Kidney (tissue), 13 donors: ENCODE measurements at regions not wholly inside any gene's neighbourhood (a gene's known extent, or its start where the extent isn't known, plus 50 kb on each side); places are given as distances from the start of the nearest gene placed in this dataset.

Experiments used
- DNase-seq, 5 donors: peaks; one replicate each; pipeline ENCODE4 v3.0.0-alpha.2; 2013 to 2020
- FAIRE-seq: peaks from 2 replicates; lab custom pipeline; 2012; peaks lifted over from hg19 to GRCh38; lab: Jason Lieb, UNC
- H3K27ac ChIP-seq, 2 donors: one replicate each; pipeline ENCODE4 v1.7.0; 2013; ENCODE audit warnings: low read depth in 2 of 2, low read length in 2 of 2, inconsistent platforms in 1 of 2
- H3K27me3 ChIP-seq: one replicate; pipeline ENCODE4 v1.7.1; 2013; ENCODE audit warnings: low read length, inconsistent platforms; ENCODE audit not compliant: control insufficient read depth, insufficient read depth
- H3K36me3 ChIP-seq, 3 donors: one replicate each; pipeline versions ENCODE4 v1.7.0 to v1.7.1; 2013; ENCODE audit warnings: low read length in 3 of 3, control low read depth in 1 of 3, inconsistent platforms in 1 of 3; ENCODE audit not compliant: insufficient read depth in 3 of 3, control insufficient read depth in 2 of 3
- H3K4me1 ChIP-seq, 3 donors: one replicate each; pipeline versions ENCODE4 v1.7.0 to v1.7.1; 2013; ENCODE audit warnings: low read length in 3 of 3, inconsistent platforms in 1 of 3, low read depth in 1 of 3; ENCODE audit not compliant: control insufficient read depth in 2 of 3, insufficient read depth in 2 of 3
- H3K4me3 ChIP-seq, 3 donors: one replicate each; pipeline versions ENCODE4 v1.7.0 to v1.8.1; 2013; ENCODE audit warnings: low read length in 3 of 3, control low read depth in 1 of 3, inconsistent platforms in 1 of 3
- H3K9ac ChIP-seq, 3 donors: one replicate each; pipeline versions ENCODE4 v1.7.0 to v1.7.1; 2013; ENCODE audit warnings: low read length in 3 of 3, control low read depth in 1 of 3, inconsistent platforms in 1 of 3
- H3K9me3 ChIP-seq, 3 donors: one replicate each; pipeline versions ENCODE4 v1.7.0 to v1.7.1; 2013; ENCODE audit warnings: low read length in 3 of 3, control low read depth in 1 of 3, inconsistent platforms in 1 of 3; ENCODE audit not compliant: control insufficient read depth in 2 of 3, insufficient read depth in 1 of 3
- CTCF ChIP-seq: IDR thresholded peaks from 3 replicates; pipeline ENCODE4 v1.5.1; 2012; ENCODE audit warnings: mild to moderate bottlenecking, moderate library complexity, borderline replicate concordance; ENCODE audit not compliant: insufficient read depth; ENCODE audit errors: extremely low read depth
- intact Hi-C: fragments of 100-400 bp; cut with DNase I; formaldehyde crosslinking; loops from one replicate; pipeline ENCODE4 v1.11.1; 2022
- donor health status: control.
- donor health status: control.
- donor health status: control.
- donor health status: control.
- donor health status: control.
- donor health status: DM: yes; HTN: yes; CAD: no.
- donor health status: Normal renal cell carcinoma (clear cell type).

- H3K9me3 ChIP-seq: no peaks in the 10 kb centered on the region
- FAIRE-seq: peak; percentile 19
- peak in 4 of 5 donors; percentile 16 to 88 (median 64) for DNase-seq
Observed at GRCh38 chr5:159444441-159445082, 114.3 kb upstream of the IL12B start.

GRCh38 chr5:159447116-159447515, 116.8 kb upstream of the IL12B start:
- no peak overlapping the region for H3K9ac ChIP-seq
- H3K9me3 ChIP-seq: no peaks in the 10 kb centered on the region
- no peaks in the 10 kb centered on the region for H3K4me1 ChIP-seq
- H3K4me3 ChIP-seq: no peak overlapping the region
- intact Hi-C loops: loop anchor here (10.0 kb wide), 1 partner anchor 518 kb away; no protein-coding TSS in a partner anchor
- DNase-seq: no peak
- no peaks in the 10 kb centered on the region for H3K27me3 ChIP-seq
- no peak for TF ChIP-seq CTCF
- FAIRE-seq: no peak
- no peak overlapping the region for H3K27ac ChIP-seq
- no peaks in the 10 kb centered on the region for H3K36me3 ChIP-seq

More at GRCh38 chr5:159444441-159445082, 114.3 kb upstream of the IL12B start:
- Histone ChIP-seq H3K9ac (no peak overlapping the region), H3K4me1 (no peaks in the 10 kb centered on the region), H3K27me3 (no peaks in the 10 kb centered on the region), H3K36me3 (no peaks in the 10 kb centered on the region), H3K27ac (no peak overlapping the region), H3K4me3 (no peak overlapping the region)
- TF ChIP-seq CTCF: peak; percentile 48
- intact Hi-C loops: loop anchor here (10.0 kb wide), 1 partner anchor 520 kb away; no protein-coding TSS in a partner anchor

GRCh38 chr5:159448841-159449407, 118.6 kb upstream of the IL12B start:
- no peak for FAIRE-seq
- H3K4me1 ChIP-seq: no peaks in the 10 kb centered on the region
- H3K4me3 ChIP-seq: no peak overlapping the region
- H3K9ac ChIP-seq: no peak overlapping the region
- peak in 1 of 5 donors; percentile 35 for DNase-seq
- H3K27me3 ChIP-seq: no peaks in the 10 kb centered on the region
- H3K36me3 ChIP-seq: no peaks in the 10 kb centered on the region
- H3K9me3 ChIP-seq: no peaks in the 10 kb centered on the region
- no peak overlapping the region for H3K27ac ChIP-seq
- no peak for TF ChIP-seq CTCF
- intact Hi-C loops: loop anchor here (10.0 kb wide), 1 partner anchor 516 kb away; no protein-coding TSS in a partner anchor
